Esophagus squamous epithelium (tissue), 5 donors: ENCODE measurements at regions not wholly inside any gene's neighbourhood (a gene's known extent, or its start where the extent isn't known, plus 50 kb on each side); places are given as distances from the start of the nearest gene placed in this dataset.

Experiments
- DNase-seq: peaks from one replicate; lab custom pipeline; 2025; lab: John Stamatoyannopoulos, UW
- H3K27ac ChIP-seq, 4 donors: fragments of 200-600 bp; sonication (generic); one replicate each; pipeline ENCODE4 v1.5.1; 2016 to 2019; ENCODE audit warnings: mild to moderate bottlenecking in 1 of 4
- H3K27me3 ChIP-seq, 4 donors: fragments of 200-600 bp; sonication (generic); 1 replicate in 3 of 4; 2 replicates in 1 of 4; pipeline versions ENCODE4 v1.5.1 to v1.6.0; 2017 to 2021; ENCODE audit warnings: antibody characterized with exemption in 1 of 4
- H3K36me3 ChIP-seq, 3 donors: fragments of 200-600 bp; sonication (generic); one replicate each; pipeline ENCODE4 v1.5.1; 2016 to 2019
- H3K4me1 ChIP-seq, 3 donors: fragments of 200-600 bp; sonication (generic); one replicate each; pipeline ENCODE4 v1.5.1; 2017 to 2019
- H3K4me3 ChIP-seq, 4 donors: fragments of 200-600 bp; sonication (generic); 1 replicate in 3 of 4; 2 replicates in 1 of 4; pipeline ENCODE4 v1.5.1; 2016 to 2019; ENCODE audit warnings: mild to moderate bottlenecking in 2 of 4, moderate library complexity in 1 of 4
- H3K9me3 ChIP-seq, 3 donors: fragments of 200-600 bp; sonication (generic); one replicate each; pipeline ENCODE4 v1.5.1; 2016 to 2019
- CTCF ChIP-seq, 6 experiments: fragments of 450-650 bp in 4 of 6; fragments of 200-600 bp in 2 of 6; sonication (generic) in 2 of 6; IDR thresholded peaks; one replicate each; pipeline ENCODE4 v1.5.1; 2016 to 2019; ENCODE audit warnings: antibody characterized with exemption in 6 of 6, mild to moderate bottlenecking in 4 of 6, moderate library complexity in 4 of 6
- POLR2A ChIP-seq, 4 donors: fragments of 450-650 bp; IDR thresholded peaks; one replicate each; pipeline ENCODE4 v1.6.1; 2017; ENCODE audit warnings: antibody characterized with exemption in 4 of 4, mild to moderate bottlenecking in 4 of 4, moderate library complexity in 3 of 4
- WGBS, 2 donors: methylation state at CpG; one replicate each; pipeline ENCODE4 v1.1.5; 2018; 5-methylcytosine and 5-hydroxymethylcytosine counted together
- intact Hi-C: fragments of 100-400 bp; cut with DNase I; formaldehyde crosslinking; loops from one replicate; pipeline ENCODE4 v1.15.0; 2022
- donor health status: DM: yes; HTN: yes; CAD: no.

- Histone ChIP-seq H3K27me3 (no peaks in the 10 kb centered on the region), H3K36me3 (no peaks in the 10 kb centered on the region), H3K9me3 (no peaks in the 10 kb centered on the region), H3K27ac (peak overlapping the region; percentile 9 to 79 (median 63)), H3K4me3 (no peak overlapping the region), H3K4me1 (peaks cover 41 to 94% (median 73%) of the 10 kb centered on the region in 3 donors)
- no peak for DNase-seq
- 61% methylated on average over 5 to 6 of the region's 6 CpGs for WGBS, 2 donors
- intact Hi-C loops = no loop called here
- TF ChIP-seq CTCF (IDR thresholded peaks at IDR 0.05) (no peak), POLR2A (IDR thresholded peaks at IDR 0.05) (no peak)
These were observed 276.9 kb upstream of the KLF14 start for GRCh38 chr7:131010717-131011431.

GRCh38 chr7:131011432-131011742 is 277.4 kb upstream of the KLF14 start:
- WGBS, 2 donors = 71 to 79% methylated on average over 2 to 4 of the region's 4 CpGs
- peak overlapping the region; percentile 9 to 79 (median 63) for H3K27ac ChIP-seq
- DNase-seq = no peak
- no peaks in the 10 kb centered on the region for H3K36me3 ChIP-seq
- no peak overlapping the region for H3K4me3 ChIP-seq
- TF ChIP-seq CTCF (IDR thresholded peaks at IDR 0.05) (no peak), POLR2A (IDR thresholded peaks at IDR 0.05) (no peak)
- H3K4me1 ChIP-seq = peaks cover 41 to 98% (median 75%) of the 10 kb centered on the region in 3 donors
- no peaks in the 10 kb centered on the region for H3K27me3 ChIP-seq
- no peaks in the 10 kb centered on the region for H3K9me3 ChIP-seq
- intact Hi-C loops = no loop called here

GRCh38 chr7:131011976-131012375 is 278.0 kb upstream of the KLF14 start:
- no peak for TF ChIP-seq POLR2A (IDR thresholded peaks at IDR 0.05)
- no peak for TF ChIP-seq CTCF (IDR thresholded peaks at IDR 0.05)
- intact Hi-C loops = no loop called here
- no peak for DNase-seq
- H3K4me3 ChIP-seq = no peak overlapping the region
- no peaks in the 10 kb centered on the region for H3K36me3 ChIP-seq
- 10 to 16% methylated on average over 4 of the region's 4 CpGs for WGBS, 2 donors
- H3K9me3 ChIP-seq = no peaks in the 10 kb centered on the region
- H3K27ac ChIP-seq = peak overlapping the region in 3 of 4 donors; percentile 71 to 75 (median 73)
- peaks cover 41 to 97% (median 75%) of the 10 kb centered on the region in 3 donors for H3K4me1 ChIP-seq
- H3K27me3 ChIP-seq = no peaks in the 10 kb centered on the region

GRCh38 chr7:131012477-131013031 is 278.5 kb upstream of the KLF14 start:
- TF ChIP-seq POLR2A (IDR thresholded peaks at IDR 0.05) (no peak), CTCF (IDR thresholded peaks at IDR 0.05) (no peak)
- Histone ChIP-seq H3K4me3 (no peak overlapping the region), H3K36me3 (no peaks in the 10 kb centered on the region), H3K27ac (peak overlapping the region; percentile 49 to 75 (median 72)), H3K9me3 (no peaks in the 10 kb centered on the region), H3K4me1 (peaks cover 36 to 92% (median 70%) of the 10 kb centered on the region in 3 donors), H3K27me3 (no peaks in the 10 kb centered on the region)
- 73 to 77% methylated on average over 7 of the region's 7 CpGs for WGBS, 2 donors
- DNase-seq = no peak
- intact Hi-C loops = no loop called here

- WGBS, 2 donors = 72 to 82% methylated on average over 11 of the region's 11 CpGs
- no peak for DNase-seq
- Histone ChIP-seq H3K27ac (no peak overlapping the region), H3K4me1 (peaks cover 27 to 91% (median 62%) of the 10 kb centered on the region in 3 donors), H3K4me3 (no peak overlapping the region), H3K9me3 (no peaks in the 10 kb centered on the region), H3K36me3 (no peaks in the 10 kb centered on the region), H3K27me3 (no peaks in the 10 kb centered on the region)
- intact Hi-C loops = no loop called here
- TF ChIP-seq POLR2A (IDR thresholded peaks at IDR 0.05) = no peak
- no peak for TF ChIP-seq CTCF (IDR thresholded peaks at IDR 0.05)
These were observed 279.7 kb upstream of the KLF14 start for GRCh38 chr7:131013716-131014115.
